HepG2 (cell line): ENCODE measurements at regions not wholly inside any gene's neighbourhood (a gene's known extent, or its start where the extent isn't known, plus 50 kb on each side); places are given as distances from the start of the nearest gene placed in this dataset.

Experiments used
- ATAC-seq: fragments of 200-7000 bp; cut with Tn5 transposase; 3 replicates; pipeline ENCODE4 v1.9.1; 2020; ENCODE audit warnings: mild to moderate bottlenecking, moderate library complexity
- BruUV-seq: library from RNA; stranded (reverse); fragments of 400-500 nt; replicated peaks from 2 replicates; lab custom pipeline; 2021; lab: Mats Ljungman, UMichigan
- CTCF ChIA-PET: fragments of 300-600 bp; formaldehyde crosslinking; extraction: SDS; loops from one replicate; lab custom pipeline; 2021; ENCODE audit warnings: low total read pairs, inconsistent platforms, low intra/inter-chr PET ratio; lab: Yijun Ruan, JAX
- POLR2A ChIA-PET: fragments of 350-600 bp; sonication (Branson Sonifier 250); formaldehyde crosslinking; loops from one replicate; lab custom pipeline; 2020; ENCODE audit warnings: antibody characterized with exemption, inconsistent platforms; lab: Yijun Ruan, JAX
- DNase-seq: peaks from one replicate; pipeline ENCODE4 v3.0.0-alpha.2; 2015; ENCODE audit warnings: low spot score
- FAIRE-seq: peaks from 3 replicates; lab custom pipeline; 2011; peaks lifted over from hg19 to GRCh38; lab: Jason Lieb, UNC
- H2AFZ ChIP-seq: one replicate; pipeline ENCODE4 v1.6.1; 2011; ENCODE audit warnings: low read length, inconsistent platforms
- H3K27ac ChIP-seq: fragments of 300-600 bp; 3 replicates; pipeline ENCODE4 v1.8.0; 2011; ENCODE audit warnings: mixed run types, mild to moderate bottlenecking, mixed read lengths, low read length, inconsistent platforms; ENCODE audit not compliant: insufficient read depth; ENCODE audit errors: extremely low read length
- H3K27me3 ChIP-seq, 2 experiments: fragments of 200-600 bp in 1 of 2; 2 replicates in 1 of 2; 3 replicates in 1 of 2; pipeline versions ENCODE4 v1.6.0 to v1.8.0; 2011; ENCODE audit warnings: low read length in 2 of 2, mild to moderate bottlenecking in 2 of 2, moderate library complexity in 2 of 2, inconsistent platforms in 1 of 2; ENCODE audit not compliant: insufficient read depth in 2 of 2, control insufficient read depth in 1 of 2
- H3K36me3 ChIP-seq, 2 experiments: fragments of 200-600 bp in 1 of 2; replicated peaks in 1 of 2; 2 replicates in 1 of 2; 3 replicates in 1 of 2; pipeline versions ENCODE4 v1.5.1 to v1.8.0; 2011; ENCODE audit warnings: low read length in 2 of 2, inconsistent platforms in 1 of 2; ENCODE audit not compliant: insufficient read depth in 2 of 2, control insufficient read depth in 1 of 2
- H3K4me1 ChIP-seq: 2 replicates; pipeline ENCODE4 v1.5.1; 2012; ENCODE audit warnings: low read length, inconsistent platforms; ENCODE audit not compliant: insufficient read depth
- H3K4me2 ChIP-seq: 2 replicates; pipeline ENCODE4 v1.6.0; 2011; ENCODE audit warnings: low read depth, low read length, inconsistent platforms
- H3K4me3 ChIP-seq, 3 experiments: fragments of 200-600 bp in 1 of 3; sonication (generic), shearing (Covaris generic) in 1 of 3; replicated peaks in 1 of 3; 2 replicates each; pipeline ENCODE4 v1.5.1; 2011 to 2016; ENCODE audit warnings: low read length in 3 of 3, inconsistent platforms in 2 of 3, low read depth in 2 of 3, mild to moderate bottlenecking in 2 of 3, control low read depth in 1 of 3, mixed read lengths in 1 of 3; ENCODE audit not compliant: insufficient read depth in 1 of 3
- H3K79me2 ChIP-seq: one replicate; pipeline ENCODE4 v1.6.1; 2011; ENCODE audit warnings: low read length, inconsistent platforms; ENCODE audit not compliant: insufficient read depth
- H3K9ac ChIP-seq: 2 replicates; pipeline ENCODE4 v1.6.0; 2011; ENCODE audit warnings: mild to moderate bottlenecking, low read depth, low read length, inconsistent platforms; ENCODE audit not compliant: insufficient read depth
- H3K9me3 ChIP-seq: 2 replicates; pipeline ENCODE4 v1.5.1; 2012; ENCODE audit warnings: mild to moderate bottlenecking, low read length
- H4K20me1 ChIP-seq: 2 replicates; pipeline ENCODE4 v1.6.0; 2011; ENCODE audit warnings: inconsistent platforms, mild to moderate bottlenecking, low read length, moderate library complexity; ENCODE audit not compliant: insufficient read depth
- BHLHE40 ChIP-seq: IDR thresholded peaks from 2 replicates; pipeline ENCODE4 v1.6.1; 2011; ENCODE audit warnings: low read length, improper control_type of control experiment
- CBFB ChIP-seq: sonication (generic); formaldehyde crosslinking; IDR thresholded peaks from 2 replicates; pipeline ENCODE4 v1.4.0; 2020; ENCODE audit warnings: missing genetic modification reagents
- HNRNPH1 ChIP-seq: fragments of 200-400 bp; formaldehyde crosslinking; optimal IDR thresholded peaks from 2 replicates; pipeline ENCODE3; 2017; ENCODE audit warnings: mild to moderate bottlenecking, low read depth, low read length
- HOMEZ ChIP-seq: IDR thresholded peaks from 2 replicates; pipeline ENCODE4 v1.6.1; 2016; ENCODE audit warnings: low read depth
- IRF2 ChIP-seq: IDR thresholded peaks from 2 replicates; pipeline ENCODE4 v1.6.1; 2018; ENCODE audit warnings: missing genetic modification reagents, missing compliant biosample characterization
- KLF12 ChIP-seq: sonication (generic); formaldehyde crosslinking; IDR thresholded peaks from 2 replicates; pipeline ENCODE4 v1.4.0; 2020; ENCODE audit warnings: missing genetic modification reagents, borderline replicate concordance
- PPARG ChIP-seq: conservative IDR thresholded peaks from 2 replicates; pipeline ENCODE4 v1.6.1; 2016; ENCODE audit warnings: missing biosample characterization, missing genetic modification reagents
- RFX3 ChIP-seq: IDR thresholded peaks from 2 replicates; pipeline ENCODE4 v1.6.1; 2016; ENCODE audit warnings: missing biosample characterization, missing genetic modification reagents
- RFXAP ChIP-seq: sonication (generic); formaldehyde crosslinking; IDR thresholded peaks from 2 replicates; pipeline ENCODE4 v1.4.0; 2020; ENCODE audit warnings: missing genetic modification reagents, borderline replicate concordance
- RXRA ChIP-seq: sonication (generic); formaldehyde crosslinking; IDR thresholded peaks from 2 replicates; pipeline ENCODE4 v1.5.1; 2020; ENCODE audit warnings: missing genetic modification reagents
- SMAD3 ChIP-seq: sonication (generic); formaldehyde crosslinking; IDR thresholded peaks from 2 replicates; pipeline ENCODE4 v1.4.0; 2020; ENCODE audit warnings: missing genetic modification reagents
- ZFYVE20 ChIP-seq: sonication (generic); formaldehyde crosslinking; IDR thresholded peaks from 2 replicates; pipeline ENCODE4 v1.8.0; 2023; ENCODE audit warnings: low read depth, mild to moderate bottlenecking, moderate library complexity, missing genetic modification reagents, borderline replicate concordance
- ZNF136 ChIP-seq: sonication (generic); formaldehyde crosslinking; IDR thresholded peaks from 2 replicates; pipeline ENCODE4 v1.8.1; 2022; ENCODE audit warnings: low read depth, mild to moderate bottlenecking, moderate library complexity, missing genetic modification reagents
- ZNF282 ChIP-seq: fragments of 450-650 bp; IDR thresholded peaks from 2 replicates; pipeline ENCODE4 v1.6.1; 2018; ENCODE audit not compliant: partially characterized antibody
- ZNF451 ChIP-seq: sonication (generic); formaldehyde crosslinking; IDR thresholded peaks from 2 replicates; pipeline ENCODE4 v1.5.0; 2020; ENCODE audit warnings: mild to moderate bottlenecking, missing genetic modification reagents
- ZNF468 ChIP-seq: sonication (generic); formaldehyde crosslinking; IDR thresholded peaks from 2 replicates; pipeline ENCODE4 v1.8.0; 2022; ENCODE audit warnings: mild to moderate bottlenecking, moderate library complexity, missing genetic modification reagents
- ZNF576 ChIP-seq: sonication (generic); formaldehyde crosslinking; IDR thresholded peaks from 2 replicates; pipeline ENCODE4 v1.4.0; 2020; ENCODE audit warnings: mild to moderate bottlenecking, missing genetic modification reagents
- ZNF746 ChIP-seq: sonication (generic); formaldehyde crosslinking; IDR thresholded peaks from 2 replicates; pipeline ENCODE4 v1.8.0; 2022; ENCODE audit warnings: mild to moderate bottlenecking, missing genetic modification reagents
- ZNF839 ChIP-seq: sonication (generic); formaldehyde crosslinking; IDR thresholded peaks from 2 replicates; pipeline ENCODE4 v1.4.0; 2020; ENCODE audit warnings: missing genetic modification reagents, mild to moderate bottlenecking, borderline replicate concordance
- ZXDC ChIP-seq: sonication (generic); formaldehyde crosslinking; IDR thresholded peaks from 2 replicates; pipeline ENCODE4 v1.5.0; 2020; ENCODE audit warnings: mild to moderate bottlenecking, missing genetic modification reagents
- in situ Hi-C: cut with HindIII; loops from 2 replicates; pipeline ENCODE4 v1.10.0; 2017; ENCODE audit warnings: low pct_unique_long_range_greater_than_20kb; ENCODE audit not compliant: extremely low pct_ligation_motif_present
- intact Hi-C: fragments of 100-400 bp; cut with micrococcal nuclease; formaldehyde crosslinking; loops from one replicate; pipeline ENCODE4 v1.10.0; 2022; ENCODE audit not compliant: unreplicated experiment

GRCh38 chr15:47937834-47938233 is 183.0 kb upstream of the SLC24A5 start:
- CTCF ChIA-PET: no interaction called here

More at GRCh38 chr15:47937834-47938233, 183.0 kb upstream of the SLC24A5 start:
- no peak overlapping the region for H3K4me3 ChIP-seq
- intact Hi-C loops: no loop called here
- no peak overlapping the region for H3K4me2 ChIP-seq
- POLR2A ChIA-PET: no interaction called here
- FAIRE-seq (no peak), DNase-seq (no peak), ATAC-seq (no peak)
- TF ChIP-seq ZNF746 (CRISPR knock-in tag) (no peak), ZNF576 (CRISPR knock-in tag) (no peak), ZFYVE20 (no peak), ZNF839 (CRISPR knock-in tag) (no peak), ZXDC (CRISPR knock-in tag) (no peak), RFXAP (CRISPR knock-in tag) (no peak), KLF12 (CRISPR knock-in tag) (no peak), BHLHE40 (no peak), PPARG (CRISPR knock-in tag) (no peak), IRF2 (CRISPR knock-in tag) (no peak), ZNF468 (CRISPR knock-in tag) (no peak), ZNF282 (no peak), CBFB (CRISPR knock-in tag) (no peak), RFX3 (CRISPR knock-in tag) (no peak), ZNF451 (no peak), RXRA (CRISPR knock-in tag) (no peak), SMAD3 (CRISPR knock-in tag) (no peak), HNRNPH1 (no peak), HOMEZ (CRISPR knock-in tag) (no peak), ZNF136 (CRISPR knock-in tag) (no peak)
- H3K27ac ChIP-seq: no peak overlapping the region
- H3K9me3 ChIP-seq: peaks cover 77% of the 10 kb centered on the region
- H3K27me3 ChIP-seq: no peaks in the 10 kb centered on the region; a peak in 1 of 5 replicates
- H3K79me2 ChIP-seq: no peaks in the 10 kb centered on the region
- no peak overlapping the region for H2AFZ ChIP-seq
- H3K9ac ChIP-seq: no peak overlapping the region
- H3K4me1 ChIP-seq: no peaks in the 10 kb centered on the region
- BruUV-seq: no TSS peak
- H4K20me1 ChIP-seq: no peaks in the 10 kb centered on the region
- in situ Hi-C loops: no loop called here
- H3K36me3 ChIP-seq: no peaks in the 10 kb centered on the region
